Transverse colon (tissue), 4 donors: ENCODE measurements at regions not wholly inside any gene's neighbourhood (a gene's known extent, or its start where the extent isn't known, plus 50 kb on each side); places are given as distances from the start of the nearest gene placed in this dataset.

Source experiments
- DNase-seq: peaks from one replicate; pipeline ENCODE4 v3.0.0-alpha.2; 2019
- H3K27ac ChIP-seq, 4 donors: fragments of 200-600 bp; sonication (generic); 2 replicates each; pipeline ENCODE4 v1.5.1; 2016 to 2018; ENCODE audit warnings: inconsistent platforms in 4 of 4
- H3K27me3 ChIP-seq: fragments of 200-600 bp; sonication (generic); 2 replicates; pipeline ENCODE4 v1.5.1; 2017; ENCODE audit warnings: inconsistent platforms
- H3K36me3 ChIP-seq, 4 donors: fragments of 200-600 bp; sonication (generic); 2 replicates each; pipeline ENCODE4 v1.5.1; 2017 to 2019; ENCODE audit warnings: inconsistent platforms in 4 of 4
- H3K4me1 ChIP-seq, 4 donors: fragments of 200-600 bp; sonication (generic); 2 replicates each; pipeline ENCODE4 v1.5.1; 2017 to 2020; ENCODE audit warnings: inconsistent platforms in 4 of 4
- H3K4me3 ChIP-seq, 4 donors: fragments of 200-600 bp; sonication (generic); 1 replicate in 1 of 4; 2 replicates in 3 of 4; pipeline versions ENCODE4 v1.5.1 to v1.6.1; 2017 to 2019; ENCODE audit warnings: inconsistent platforms in 4 of 4
- H3K9me3 ChIP-seq, 2 donors: fragments of 200-600 bp; sonication (generic); 2 replicates each; pipeline ENCODE4 v1.5.1; 2017 to 2019; ENCODE audit warnings: inconsistent platforms in 2 of 2
- CTCF ChIP-seq, 5 experiments: fragments of 200-600 bp in 3 of 5; fragments of 450-650 bp in 2 of 5; sonication (generic) in 3 of 5; IDR thresholded peaks; 1 replicate in 2 of 5; 2 replicates in 3 of 5; pipeline ENCODE4 v1.5.1; 2016 to 2017; ENCODE audit warnings: antibody characterized with exemption in 5 of 5, inconsistent platforms in 3 of 5, mild to moderate bottlenecking in 2 of 5, moderate library complexity in 1 of 5
- EP300 ChIP-seq: sonication (generic); formaldehyde crosslinking; IDR thresholded peaks from one replicate; pipeline ENCODE4 v1.6.1; 2017; ENCODE audit warnings: antibody characterized with exemption, low read depth
- POLR2A ChIP-seq: fragments of 450-650 bp; IDR thresholded peaks from one replicate; pipeline ENCODE4 v1.6.1; 2016; ENCODE audit warnings: antibody characterized with exemption, mild to moderate bottlenecking, moderate library complexity
- POLR2AphosphoS5 ChIP-seq, 3 donors: sonication (generic); formaldehyde crosslinking; IDR thresholded peaks; one replicate each; pipeline ENCODE4 v1.6.1; 2016; ENCODE audit warnings: antibody characterized with exemption in 3 of 3
- WGBS, 2 donors: methylation state at CpG; one replicate each; pipeline ENCODE4 v1.1.5; 2018; ENCODE audit warnings: low coverage in 1 of 2; 5-methylcytosine and 5-hydroxymethylcytosine counted together
- in situ Hi-C, 4 donors: fragments of 200-750 bp; cut with MboI; loops; one replicate each; pipeline versions ENCODE4 v1.15.0 to v1.15.1; 2017; ENCODE audit warnings: low sequenced_read_pairs in 3 of 4, low pct_ligation_motif_present in 1 of 4, low pct_unique_long_range_greater_than_20kb in 1 of 4
- intact Hi-C: fragments of 100-400 bp; cut with DNase I; formaldehyde crosslinking; loops from one replicate; pipeline ENCODE4 v1.15.1; 2023; ENCODE audit warnings: low total_unique reads

- 79 to 90% methylated on average over 4 of the region's 4 CpGs for WGBS, 2 donors
- no peak for DNase-seq
- no peak for TF ChIP-seq EP300
- TF ChIP-seq CTCF (IDR thresholded peaks at IDR 0.05) = no peak
- no peak for TF ChIP-seq POLR2A
- no peak for TF ChIP-seq POLR2AphosphoS5 (IDR thresholded peaks at IDR 0.05)
- Histone ChIP-seq H3K27ac (no peak overlapping the region), H3K27me3 (no peaks in the 10 kb centered on the region), H3K36me3 (no peaks in the 10 kb centered on the region), H3K4me3 (no peak overlapping the region), H3K9me3 (no peaks in the 10 kb centered on the region), H3K4me1 (peaks cover 0 to 11% (median 0%) of the 10 kb centered on the region in 4 donors)
- in situ Hi-C loops = loop anchor here (25.0 kb wide), 3 partner anchors 379 to 629 kb away; partner anchors contain the start of gene LRIG3 (in 1 of the 4)
- intact Hi-C loops = no loop called here
Measured at GRCh38 chr12:58532855-58533608, 387.3 kb downstream of the LRIG3 start.

- 56 to 69% methylated on average over 1 of the region's 1 CpG for WGBS, 2 donors
- in situ Hi-C loops = loop anchor here (25.0 kb wide), 3 partner anchors 379 to 629 kb away; partner anchors contain the start of gene LRIG3 (in 1 of the 4)
- Histone ChIP-seq H3K4me1 (peaks cover 0 to 8% (median 0%) of the 10 kb centered on the region in 4 donors), H3K9me3 (no peaks in the 10 kb centered on the region), H3K36me3 (no peaks in the 10 kb centered on the region), H3K27ac (no peak overlapping the region), H3K27me3 (no peaks in the 10 kb centered on the region), H3K4me3 (no peak overlapping the region)
- intact Hi-C loops = no loop called here
- TF ChIP-seq CTCF (IDR thresholded peaks at IDR 0.05) (no peak), EP300 (no peak), POLR2AphosphoS5 (IDR thresholded peaks at IDR 0.05) (no peak), POLR2A (no peak)
- no peak for DNase-seq
Measured at GRCh38 chr12:58533652-58534051, 386.7 kb downstream of the LRIG3 start.

- no peak for DNase-seq
- in situ Hi-C loops (loop anchor here (25.0 kb wide), 3 partner anchors 375 to 625 kb away; partner anchors contain the start of gene LRIG3 (in 1 of the 4)), intact Hi-C loops (no loop called here)
- no peaks in the 10 kb centered on the region for H3K9me3 ChIP-seq
- WGBS, 2 donors = 74 to 83% methylated on average over 1 to 5 of the region's 5 CpGs
- no peak overlapping the region for H3K4me3 ChIP-seq
- TF ChIP-seq POLR2A (no peak), CTCF (IDR thresholded peaks at IDR 0.05) (no peak), POLR2AphosphoS5 (IDR thresholded peaks at IDR 0.05) (no peak), EP300 (no peak)
- H3K27me3 ChIP-seq = no peaks in the 10 kb centered on the region
- H3K36me3 ChIP-seq = no peaks in the 10 kb centered on the region
- H3K4me1 ChIP-seq = peaks cover 0 to 4% (median 0%) of the 10 kb centered on the region in 4 donors
- no peak overlapping the region for H3K27ac ChIP-seq
Measured at GRCh38 chr12:58537278-58537677, 383.0 kb downstream of the LRIG3 start.

GRCh38 chr12:58539295-58539694, 381.0 kb downstream of the LRIG3 start:
- Histone ChIP-seq H3K4me1 (peaks cover 0 to 4% (median 0%) of the 10 kb centered on the region in 4 donors), H3K27me3 (no peaks in the 10 kb centered on the region), H3K4me3 (no peak overlapping the region), H3K27ac (no peak overlapping the region), H3K9me3 (no peaks in the 10 kb centered on the region), H3K36me3 (no peaks in the 10 kb centered on the region)
- intact Hi-C loops = no loop called here
- TF ChIP-seq POLR2A = no peak
- TF ChIP-seq CTCF (IDR thresholded peaks at IDR 0.05) = no peak
- TF ChIP-seq EP300 = no peak
- no peak for DNase-seq
- in situ Hi-C loops = loop anchor here (25.0 kb wide), 3 partner anchors 373 to 623 kb away; partner anchors contain the start of gene LRIG3 (in 1 of the 4)
- WGBS, 2 donors = 63 to 65% methylated on average over 3 to 4 of the region's 4 CpGs
